ENCODE measurements at regions not wholly inside any gene's neighbourhood (a gene's known extent, or its start where the extent isn't known, plus 50 kb on each side); places are given as distances from the start of the nearest gene placed in this dataset.

GRCh38 chr10:29917311-29917710, 142.1 kb downstream of the JCAD start:
- 96 to 99% methylated on average over 4 of the region's 4 CpGs for WGBS, 2 experiments
- Histone ChIP-seq H3K27me3 (ENCODE audit: control insufficient read depth, insufficient read depth, low read length, poor library complexity, severe bottlenecking) (peaks cover 3% of the 10 kb centered on the region), H3K27ac (ENCODE audit: insufficient read depth, low read depth, low read length, poor library complexity, severe bottlenecking) (no peak overlapping the region)

GRCh38 chr10:29916669-29917068, 142.7 kb downstream of the JCAD start:
- H3K36me3 ChIP-seq (ENCODE audit: control insufficient read depth, insufficient read depth, low read length) = no peaks in the 10 kb centered on the region
- 96 to 97% methylated on average over 4 of the region's 4 CpGs for WGBS, 2 experiments

More at GRCh38 chr10:29917311-29917710, 142.1 kb downstream of the JCAD start:
- no peaks in the 10 kb centered on the region for H3K36me3 ChIP-seq (ENCODE audit: control insufficient read depth, insufficient read depth, low read length)
- no peak overlapping the region for H3K4me3 ChIP-seq (ENCODE audit: insufficient read depth, low read depth, low read length)
- no peaks in the 10 kb centered on the region for H3K4me1 ChIP-seq (ENCODE audit: control insufficient read depth, insufficient read depth, low read length)
- no peaks in the 10 kb centered on the region for H3K9me3 ChIP-seq (ENCODE audit: control insufficient read depth, low read length)

GRCh38 chr10:29914986-29915785, 144.2 kb downstream of the JCAD start:
- WGBS, 2 experiments = 80 to 81% methylated on average over 3 of the region's 3 CpGs
- peaks cover 3% of the 10 kb centered on the region for H3K27me3 ChIP-seq (ENCODE audit: control insufficient read depth, insufficient read depth, low read length, poor library complexity, severe bottlenecking)
- H3K27ac ChIP-seq (ENCODE audit: insufficient read depth, low read depth, low read length, poor library complexity, severe bottlenecking) = no peak overlapping the region
- H3K9me3 ChIP-seq (ENCODE audit: control insufficient read depth, low read length) = no peaks in the 10 kb centered on the region
- no peak overlapping the region for H3K4me3 ChIP-seq (ENCODE audit: insufficient read depth, low read depth, low read length)
- no peaks in the 10 kb centered on the region for H3K36me3 ChIP-seq (ENCODE audit: control insufficient read depth, insufficient read depth, low read length)
- H3K4me1 ChIP-seq (ENCODE audit: control insufficient read depth, insufficient read depth, low read length) = no peaks in the 10 kb centered on the region

More at GRCh38 chr10:29916669-29917068, 142.7 kb downstream of the JCAD start:
- peaks cover 3% of the 10 kb centered on the region for H3K27me3 ChIP-seq (ENCODE audit: control insufficient read depth, insufficient read depth, low read length, poor library complexity, severe bottlenecking)
- H3K9me3 ChIP-seq (ENCODE audit: control insufficient read depth, low read length) = no peaks in the 10 kb centered on the region
- no peak overlapping the region for H3K4me3 ChIP-seq (ENCODE audit: insufficient read depth, low read depth, low read length)
- H3K4me1 ChIP-seq (ENCODE audit: control insufficient read depth, insufficient read depth, low read length) = no peaks in the 10 kb centered on the region
- H3K27ac ChIP-seq (ENCODE audit: insufficient read depth, low read depth, low read length, poor library complexity, severe bottlenecking) = no peak overlapping the region

- Histone ChIP-seq H3K9me3 (ENCODE audit: control insufficient read depth, low read length) (no peaks in the 10 kb centered on the region), H3K27ac (ENCODE audit: insufficient read depth, low read depth, low read length, poor library complexity, severe bottlenecking) (no peak overlapping the region), H3K4me1 (ENCODE audit: control insufficient read depth, insufficient read depth, low read length) (no peaks in the 10 kb centered on the region), H3K27me3 (ENCODE audit: control insufficient read depth, insufficient read depth, low read length, poor library complexity, severe bottlenecking) (no peaks in the 10 kb centered on the region), H3K4me3 (ENCODE audit: insufficient read depth, low read depth, low read length) (no peak overlapping the region), H3K36me3 (ENCODE audit: control insufficient read depth, insufficient read depth, low read length) (no peaks in the 10 kb centered on the region)
- WGBS, 2 experiments = 93% methylated on average over 6 of the region's 6 CpGs
Measured at GRCh38 chr10:29908962-29909361, 150.4 kb downstream of the JCAD start.

GRCh38 chr10:29900865-29901264, 158.5 kb downstream of the JCAD start:
- Histone ChIP-seq H3K9me3 (ENCODE audit: control insufficient read depth, low read length) (no peaks in the 10 kb centered on the region), H3K36me3 (ENCODE audit: control insufficient read depth, insufficient read depth, low read length) (no peaks in the 10 kb centered on the region), H3K4me3 (ENCODE audit: insufficient read depth, low read depth, low read length) (no peak overlapping the region), H3K27me3 (ENCODE audit: control insufficient read depth, insufficient read depth, low read length, poor library complexity, severe bottlenecking) (no peaks in the 10 kb centered on the region), H3K4me1 (ENCODE audit: control insufficient read depth, insufficient read depth, low read length) (peaks cover 3% of the 10 kb centered on the region), H3K27ac (ENCODE audit: insufficient read depth, low read depth, low read length, poor library complexity, severe bottlenecking) (no peak overlapping the region)
- 70 to 75% methylated on average over 2 of the region's 2 CpGs for WGBS, 2 experiments

GRCh38 chr10:29897999-29898716, 161.2 kb downstream of the JCAD start:
- 93 to 96% methylated on average over 6 of the region's 6 CpGs for WGBS, 2 experiments
- Histone ChIP-seq H3K9me3 (ENCODE audit: control insufficient read depth, low read length) (no peaks in the 10 kb centered on the region), H3K36me3 (ENCODE audit: control insufficient read depth, insufficient read depth, low read length) (no peaks in the 10 kb centered on the region), H3K27ac (ENCODE audit: insufficient read depth, low read depth, low read length, poor library complexity, severe bottlenecking) (no peak overlapping the region), H3K27me3 (ENCODE audit: control insufficient read depth, insufficient read depth, low read length, poor library complexity, severe bottlenecking) (no peaks in the 10 kb centered on the region), H3K4me3 (ENCODE audit: insufficient read depth, low read depth, low read length) (no peak overlapping the region), H3K4me1 (ENCODE audit: control insufficient read depth, insufficient read depth, low read length) (peaks cover 5% of the 10 kb centered on the region)

- no peak overlapping the region for H3K27ac ChIP-seq (ENCODE audit: insufficient read depth, low read depth, low read length, poor library complexity, severe bottlenecking)
- 94 to 100% methylated on average over 3 of the region's 3 CpGs for WGBS, 2 experiments
- H3K36me3 ChIP-seq (ENCODE audit: control insufficient read depth, insufficient read depth, low read length) = no peaks in the 10 kb centered on the region
- H3K4me3 ChIP-seq (ENCODE audit: insufficient read depth, low read depth, low read length) = no peak overlapping the region
- no peaks in the 10 kb centered on the region for H3K9me3 ChIP-seq (ENCODE audit: control insufficient read depth, low read length)
- peaks cover 5% of the 10 kb centered on the region for H3K4me1 ChIP-seq (ENCODE audit: control insufficient read depth, insufficient read depth, low read length)
- no peaks in the 10 kb centered on the region for H3K27me3 ChIP-seq (ENCODE audit: control insufficient read depth, insufficient read depth, low read length, poor library complexity, severe bottlenecking)
Measured at GRCh38 chr10:29897430-29897829, 162.0 kb downstream of the JCAD start.

- H3K9me3 ChIP-seq (ENCODE audit: control insufficient read depth, low read length) = no peaks in the 10 kb centered on the region
- H3K4me1 ChIP-seq (ENCODE audit: control insufficient read depth, insufficient read depth, low read length) = peaks cover 5% of the 10 kb centered on the region
- no peak overlapping the region for H3K27ac ChIP-seq (ENCODE audit: insufficient read depth, low read depth, low read length, poor library complexity, severe bottlenecking)
- 46 to 63% methylated on average over 2 of the region's 2 CpGs for WGBS, 2 experiments
- H3K27me3 ChIP-seq (ENCODE audit: control insufficient read depth, insufficient read depth, low read length, poor library complexity, severe bottlenecking) = no peaks in the 10 kb centered on the region
- no peaks in the 10 kb centered on the region for H3K36me3 ChIP-seq (ENCODE audit: control insufficient read depth, insufficient read depth, low read length)
- H3K4me3 ChIP-seq (ENCODE audit: insufficient read depth, low read depth, low read length) = no peak overlapping the region
Measured at GRCh38 chr10:29896053-29896452, 163.3 kb downstream of the JCAD start.

GRCh38 chr10:29895456-29895855, 163.9 kb downstream of the JCAD start:
- Histone ChIP-seq H3K4me3 (ENCODE audit: insufficient read depth, low read depth, low read length) (no peak overlapping the region), H3K4me1 (ENCODE audit: control insufficient read depth, insufficient read depth, low read length) (peaks cover 5% of the 10 kb centered on the region), H3K36me3 (ENCODE audit: control insufficient read depth, insufficient read depth, low read length) (no peaks in the 10 kb centered on the region), H3K9me3 (ENCODE audit: control insufficient read depth, low read length) (no peaks in the 10 kb centered on the region), H3K27me3 (ENCODE audit: control insufficient read depth, insufficient read depth, low read length, poor library complexity, severe bottlenecking) (no peaks in the 10 kb centered on the region), H3K27ac (ENCODE audit: insufficient read depth, low read depth, low read length, poor library complexity, severe bottlenecking) (no peak overlapping the region)
- 36 to 41% methylated on average over 6 of the region's 6 CpGs for WGBS, 2 experiments

- Histone ChIP-seq H3K4me1 (ENCODE audit: control insufficient read depth, insufficient read depth, low read length) (no peaks in the 10 kb centered on the region), H3K36me3 (ENCODE audit: control insufficient read depth, insufficient read depth, low read length) (no peaks in the 10 kb centered on the region), H3K9me3 (ENCODE audit: control insufficient read depth, low read length) (no peaks in the 10 kb centered on the region), H3K4me3 (ENCODE audit: insufficient read depth, low read depth, low read length) (no peak overlapping the region), H3K27me3 (ENCODE audit: control insufficient read depth, insufficient read depth, low read length, poor library complexity, severe bottlenecking) (no peaks in the 10 kb centered on the region), H3K27ac (ENCODE audit: insufficient read depth, low read depth, low read length, poor library complexity, severe bottlenecking) (no peak overlapping the region)
- WGBS, 2 experiments = 85 to 88% methylated on average over 1 of the region's 1 CpG
Measured at GRCh38 chr10:29888321-29888720, 171.1 kb downstream of the JCAD start.

Measured in ectodermal cell (in vitro differentiated cells).